ENCODE measurements at regions not wholly inside any gene's neighbourhood (a gene's known extent, or its start where the extent isn't known, plus 50 kb on each side); places are given as distances from the start of the nearest gene placed in this dataset.

DNA sequence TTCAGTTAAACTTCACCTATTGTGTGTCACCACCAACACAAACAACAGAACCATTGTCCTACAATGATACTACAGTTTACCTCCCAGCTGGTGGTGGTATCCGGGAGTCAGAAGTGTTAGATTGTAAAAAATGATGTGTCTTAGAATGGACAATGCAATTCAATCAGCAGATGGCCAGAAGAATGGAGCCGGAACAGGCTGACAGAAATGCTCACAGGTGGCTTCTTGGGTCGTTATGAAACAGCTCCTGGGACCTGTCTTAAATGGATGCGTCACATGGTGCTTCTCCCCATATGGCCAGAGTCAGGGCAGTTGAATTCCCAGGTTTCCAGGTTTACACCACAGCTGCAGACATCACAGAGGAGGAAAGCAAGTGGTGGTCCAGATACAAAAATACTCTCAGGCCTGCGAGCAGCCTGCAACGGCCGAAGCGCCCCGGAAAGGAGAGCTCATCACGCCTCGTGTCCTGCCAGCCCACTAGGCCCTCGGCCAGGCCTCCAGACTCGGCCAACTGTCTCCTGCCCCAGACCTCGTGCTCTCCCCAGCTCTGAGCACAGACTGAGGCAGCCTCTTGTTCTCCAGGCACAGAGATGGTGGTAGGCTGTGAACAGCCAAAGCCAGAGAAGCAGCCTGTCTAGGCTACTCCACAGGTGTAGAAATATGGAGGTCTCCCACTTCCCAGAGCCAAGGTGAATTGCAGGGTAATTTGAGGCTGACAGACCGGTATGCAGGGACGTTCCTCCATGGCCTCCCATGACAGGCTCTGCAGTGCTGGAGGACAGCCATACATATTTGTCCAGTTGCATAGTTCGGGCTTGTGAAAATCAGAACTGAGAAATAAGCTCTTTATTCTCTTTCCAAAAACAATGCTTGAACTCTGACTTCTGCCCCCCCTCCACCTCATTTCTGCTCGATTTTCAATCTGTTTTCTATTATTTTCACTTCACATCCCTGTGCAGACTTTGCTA, 98.5 kb upstream of the SPATA31C2 start:
- TF ChIP-seq, protein P1, sequence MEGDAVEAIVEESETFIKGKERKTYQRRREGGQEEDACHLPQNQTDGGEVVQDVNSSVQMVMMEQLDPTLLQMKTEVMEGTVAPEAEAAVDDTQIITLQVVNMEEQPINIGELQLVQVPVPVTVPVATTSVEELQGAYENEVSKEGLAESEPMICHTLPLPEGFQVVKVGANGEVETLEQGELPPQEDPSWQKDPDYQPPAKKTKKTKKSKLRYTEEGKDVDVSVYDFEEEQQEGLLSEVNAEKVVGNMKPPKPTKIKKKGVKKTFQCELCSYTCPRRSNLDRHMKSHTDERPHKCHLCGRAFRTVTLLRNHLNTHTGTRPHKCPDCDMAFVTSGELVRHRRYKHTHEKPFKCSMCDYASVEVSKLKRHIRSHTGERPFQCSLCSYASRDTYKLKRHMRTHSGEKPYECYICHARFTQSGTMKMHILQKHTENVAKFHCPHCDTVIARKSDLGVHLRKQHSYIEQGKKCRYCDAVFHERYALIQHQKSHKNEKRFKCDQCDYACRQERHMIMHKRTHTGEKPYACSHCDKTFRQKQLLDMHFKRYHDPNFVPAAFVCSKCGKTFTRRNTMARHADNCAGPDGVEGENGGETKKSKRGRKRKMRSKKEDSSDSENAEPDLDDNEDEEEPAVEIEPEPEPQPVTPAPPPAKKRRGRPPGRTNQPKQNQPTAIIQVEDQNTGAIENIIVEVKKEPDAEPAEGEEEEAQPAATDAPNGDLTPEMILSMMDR (conservative IDR thresholded peaks at IDR 0.05; ENCODE audit: low read length): no peak
- no peak for TF ChIP-seq EZH2phosphoT487 (IDR thresholded peaks at IDR 0.05; ENCODE audit: borderline replicate concordance)

Data from Loucy (cell line).